Endothelial cell of umbilical vein (primary cell): ENCODE measurements at regions not wholly inside any gene's neighbourhood (a gene's known extent, or its start where the extent isn't known, plus 50 kb on each side); places are given as distances from the start of the nearest gene placed in this dataset.

Experiments used
- BruUV-seq: library from RNA; stranded (reverse); fragments of 400-500 nt; replicated peaks from 2 replicates; lab custom pipeline; 2021; lab: Mats Ljungman, UMichigan
- CTCF ChIA-PET: fragments of 300-600, 350-600 bp; sonication (Branson Sonifier 250); formaldehyde crosslinking; loops from one replicate; lab custom pipeline; 2021; ENCODE audit warnings: antibody characterized with exemption, inconsistent platforms; lab: Charles Lee
- POLR2A ChIA-PET: fragments of 300-600, 350-600 bp; sonication (Branson Sonifier 250); formaldehyde crosslinking; loops from one replicate; lab custom pipeline; 2021; ENCODE audit warnings: antibody characterized with exemption, inconsistent platforms; lab: Charles Lee
- DNase-seq: peaks from one replicate; pipeline ENCODE4 v3.0.0-alpha.2; 2011; ENCODE audit warnings: low read depth, low spot score
- FAIRE-seq: peaks from 2 replicates; lab custom pipeline; 2011; peaks lifted over from hg19 to GRCh38; lab: Jason Lieb, UNC
- H2AFZ ChIP-seq: 2 replicates; pipeline ENCODE4 v1.6.0; 2012; ENCODE audit warnings: low read depth, low read length, control low read depth, inconsistent platforms
- H3K27ac ChIP-seq: 2 replicates; pipeline ENCODE4 v1.5.1; 2011; ENCODE audit warnings: low read depth, mild to moderate bottlenecking, control low read depth, low read length, moderate library complexity; ENCODE audit not compliant: insufficient read depth
- H3K27me3 ChIP-seq, 2 experiments: 2 replicates each; pipeline versions ENCODE4 v1.6.0 to v1.6.1; 2011; ENCODE audit warnings: low read length in 2 of 2, mixed read lengths in 1 of 2; ENCODE audit not compliant: control insufficient read depth in 2 of 2, insufficient read depth in 2 of 2
- H3K36me3 ChIP-seq, 2 experiments: 2 replicates in 1 of 2; 3 replicates in 1 of 2; pipeline ENCODE4 v1.5.1; 2011; ENCODE audit warnings: low read length in 2 of 2, mild to moderate bottlenecking in 1 of 2, moderate library complexity in 1 of 2; ENCODE audit not compliant: control insufficient read depth in 2 of 2, insufficient read depth in 2 of 2; ENCODE audit errors: extremely low read depth in 1 of 2
- H3K4me1 ChIP-seq: 3 replicates; pipeline ENCODE4 v1.5.1; 2011; ENCODE audit warnings: mild to moderate bottlenecking, low read length; ENCODE audit not compliant: control insufficient read depth, insufficient read depth; ENCODE audit errors: extremely low read depth
- H3K4me2 ChIP-seq: 2 replicates; pipeline ENCODE4 v1.6.1; 2011; ENCODE audit warnings: low read length, control low read depth, mixed read lengths; ENCODE audit not compliant: insufficient read depth
- H3K4me3 ChIP-seq, 3 experiments: fragments of 200-600 bp in 1 of 3; sonication (generic), shearing (Covaris generic) in 1 of 3; replicated peaks in 1 of 3; 2 replicates each; pipeline ENCODE4 v1.5.1; 2011 to 2016; ENCODE audit warnings: control low read depth in 3 of 3, low read length in 3 of 3, mild to moderate bottlenecking in 2 of 3, inconsistent platforms in 1 of 3, low read depth in 1 of 3, moderate library complexity in 1 of 3; ENCODE audit not compliant: insufficient read depth in 1 of 3
- H3K79me2 ChIP-seq: 2 replicates; pipeline ENCODE4 v1.6.0; 2012; ENCODE audit warnings: low read length, inconsistent platforms; ENCODE audit not compliant: control insufficient read depth, insufficient read depth
- H3K9ac ChIP-seq: replicated peaks from 2 replicates; pipeline ENCODE3; 2011; ENCODE audit warnings: low read length, control low read depth; ENCODE audit not compliant: insufficient read depth; ENCODE audit errors: extremely low read depth
- H3K9me1 ChIP-seq: replicated peaks from 3 replicates; pipeline ENCODE4 v1.6.0; 2011; ENCODE audit warnings: mild to moderate bottlenecking, low read length; ENCODE audit not compliant: control insufficient read depth, insufficient read depth; ENCODE audit errors: extremely low read depth
- H3K9me3 ChIP-seq: replicated peaks from 2 replicates; pipeline ENCODE4 v1.5.1; 2012; ENCODE audit warnings: low read length, inconsistent platforms; ENCODE audit not compliant: control insufficient read depth, insufficient read depth
- H4K20me1 ChIP-seq: replicated peaks from 2 replicates; pipeline ENCODE3; 2011; ENCODE audit warnings: mild to moderate bottlenecking, low read length; ENCODE audit not compliant: control insufficient read depth, insufficient read depth; ENCODE audit errors: extremely low read depth
- CTCF ChIP-seq, 2 donors: IDR thresholded peaks; 1 replicate in 1 of 2; 2 replicates in 1 of 2; pipeline ENCODE4 v1.5.1; 2011; ENCODE audit warnings: low read length in 2 of 2, mild to moderate bottlenecking in 2 of 2, moderate library complexity in 2 of 2, control low read depth in 1 of 2, inconsistent platforms in 1 of 2, low read depth in 1 of 2; ENCODE audit not compliant: insufficient read depth in 1 of 2; ENCODE audit errors: extremely low read depth in 1 of 2
- EZH2 ChIP-seq: IDR thresholded peaks from 2 replicates; pipeline ENCODE4 v1.6.1; 2012; ENCODE audit warnings: borderline replicate concordance, low read depth, mild to moderate bottlenecking, moderate library complexity, low read length, inconsistent platforms; ENCODE audit not compliant: severe bottlenecking
- FOS ChIP-seq: IDR thresholded peaks from 2 replicates; pipeline ENCODE4 v1.6.1; 2011; ENCODE audit warnings: mild to moderate bottlenecking, low read length, moderate library complexity, borderline replicate concordance; ENCODE audit not compliant: insufficient read depth
- GATA2 ChIP-seq: IDR thresholded peaks from 2 replicates; pipeline ENCODE4 v1.7.0; 2011; ENCODE audit warnings: low read depth, mild to moderate bottlenecking, moderate library complexity, mixed read lengths, low read length; ENCODE audit not compliant: insufficient read length, insufficient read depth
- JUN ChIP-seq: IDR thresholded peaks from 2 replicates; pipeline ENCODE4 v1.6.1; 2011; ENCODE audit warnings: borderline replicate concordance, low read depth; ENCODE audit not compliant: insufficient read length, insufficient read depth
- MYC ChIP-seq: IDR thresholded peaks from one replicate; pipeline ENCODE4 v1.6.1; 2011; ENCODE audit warnings: mild to moderate bottlenecking, low read depth, low read length
- POLR2A ChIP-seq: IDR thresholded peaks from 2 replicates; pipeline ENCODE4 v1.6.1; 2012; ENCODE audit warnings: low read depth, mild to moderate bottlenecking, control low read depth, low read length
- POLR2AphosphoS5 ChIP-seq: IDR thresholded peaks from 2 replicates; pipeline ENCODE4 v1.6.1; 2012; ENCODE audit warnings: low read depth, mild to moderate bottlenecking, control low read depth, low read length, moderate library complexity; ENCODE audit not compliant: insufficient read depth
- dilution Hi-C: fragments of 300-500 bp; cut with MboI; formaldehyde crosslinking; loops from one replicate; pipeline ENCODE4 v1.15.0; 2019; ENCODE audit warnings: low sequenced_read_pairs; ENCODE audit not compliant: extremely low pct_ligation_motif_present
- intact Hi-C: fragments of 100-400 bp; cut with micrococcal nuclease; formaldehyde crosslinking; loops from one replicate; pipeline ENCODE4 v1.10.0; 2022
- TF ChIP-seq, protein P1 (sequence below): IDR thresholded peaks from 2 replicates; pipeline ENCODE4 v1.6.1; 2011; ENCODE audit not compliant: insufficient read depth, insufficient read length

DNA sequence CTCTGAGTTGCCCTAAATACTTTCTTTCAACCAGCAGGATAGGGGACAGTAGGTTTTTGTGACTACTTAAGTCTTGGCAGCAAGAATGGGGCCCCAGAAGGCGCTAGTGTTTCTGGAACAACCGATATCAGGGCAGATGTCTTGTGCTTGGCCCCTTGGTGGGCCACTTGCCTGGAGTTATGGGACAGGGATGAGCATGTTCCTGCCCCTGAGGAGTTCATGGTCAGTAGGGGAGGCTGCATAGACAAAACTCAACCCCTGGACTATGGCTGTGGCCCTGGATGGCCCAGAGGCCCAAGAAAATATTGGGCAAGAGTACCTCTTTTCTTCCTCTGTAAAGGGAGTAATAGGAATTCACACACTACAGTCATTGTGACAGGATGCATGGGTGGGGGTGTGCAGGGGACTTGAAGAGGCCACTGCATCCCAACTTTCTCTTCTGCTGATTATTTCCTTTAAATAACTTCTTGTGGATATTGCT, 57.7 kb upstream of the IGFBP3 start:
- Histone ChIP-seq H3K36me3 (no peaks in the 10 kb centered on the region), H3K9ac (peak overlapping the region; percentile 41), H3K9me3 (no peaks in the 10 kb centered on the region), H3K79me2 (no peaks in the 10 kb centered on the region), H3K4me3 (no peak overlapping the region), H2AFZ (peak overlapping the region; percentile 74), H3K27me3 (no peaks in the 10 kb centered on the region), H3K4me1 (peaks cover 12% of the 10 kb centered on the region), H3K27ac (peak overlapping the region; percentile 67), H3K4me2 (peak overlapping the region; percentile 61), H4K20me1 (no peaks in the 10 kb centered on the region), H3K9me1 (no peaks in the 10 kb centered on the region)
- DNase-seq (no peak), FAIRE-seq (peak; percentile 52)
- no TSS peak for BruUV-seq
- intact Hi-C loops: loop anchor here (5.0 kb wide), 1 partner anchor 1049 kb away; no protein-coding TSS in a partner anchor
- CTCF ChIA-PET: interaction anchor here (0.9 to 2.3 kb wide), 3 partner anchors 11 to 56 kb away, joined by 3 to 9 read pairs (median 3); no protein-coding TSS in a partner anchor
- POLR2A ChIA-PET: no interaction called here
- dilution Hi-C loops: no loop called here
- TF ChIP-seq EZH2: no peak
- no peak for TF ChIP-seq GATA2
- TF ChIP-seq FOS: no peak

DNA sequence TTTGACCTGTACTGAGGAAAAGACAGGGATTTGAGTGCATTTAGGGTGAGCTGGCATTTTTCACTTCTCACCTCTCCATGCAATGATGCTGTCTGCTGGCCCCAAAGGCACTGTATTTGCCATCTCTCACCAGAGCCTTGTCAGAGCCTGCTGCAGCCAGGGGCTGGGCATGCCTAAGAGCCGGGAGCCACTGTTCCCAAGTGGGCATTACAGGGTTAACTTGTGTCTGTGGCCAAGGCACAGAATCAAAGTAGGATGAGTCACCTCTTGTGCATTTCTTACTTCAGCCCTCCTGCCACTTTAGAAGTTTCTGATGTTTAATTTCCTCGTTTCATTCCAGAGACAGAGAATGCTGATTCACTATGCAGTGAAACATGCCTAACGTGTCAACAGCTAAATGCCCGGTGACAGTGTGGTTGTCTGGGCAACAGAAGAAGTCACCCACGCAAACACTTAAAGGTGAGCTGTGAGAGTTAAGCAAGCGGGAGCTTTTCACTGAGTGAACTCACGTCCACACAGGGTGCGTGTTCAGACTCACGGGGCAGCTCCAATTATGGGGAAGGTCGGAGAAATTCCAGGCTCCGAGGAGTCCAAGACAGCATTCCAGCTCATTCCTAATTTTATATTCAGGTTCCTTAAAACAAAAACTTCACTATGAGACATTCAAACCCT, 57.1 kb upstream of the IGFBP3 start:
- DNase-seq (peak; percentile 71), FAIRE-seq (peak; percentile 81)
- no peaks in the 10 kb centered on the region for H3K36me3 ChIP-seq
- peaks cover 12% of the 10 kb centered on the region for H3K4me1 ChIP-seq
- dilution Hi-C loops: no loop called here
- BruUV-seq: no TSS peak
- no peaks in the 10 kb centered on the region for H3K79me2 ChIP-seq
- peak overlapping the region; percentile 67 for H3K27ac ChIP-seq
- POLR2A ChIA-PET: no interaction called here
- peak overlapping the region; percentile 74 for H2AFZ ChIP-seq
- H3K4me3 ChIP-seq: peak overlapping the region in 1 of 3 experiments; percentile 40
- H3K9me1 ChIP-seq: no peaks in the 10 kb centered on the region
- H3K27me3 ChIP-seq: no peaks in the 10 kb centered on the region
- peak overlapping the region; percentile 41 for H3K9ac ChIP-seq
- no peaks in the 10 kb centered on the region for H3K9me3 ChIP-seq
- TF ChIP-seq MYC (no peak), POLR2A (no peak), GATA2 (no peak), EZH2 (no peak), POLR2AphosphoS5 (peak; percentile 23), CTCF (IDR thresholded peaks at IDR 0.05; ENCODE audit: extremely low read depth in 1 of 2, insufficient read depth in 1 of 2, low read depth in 1 of 2, low read length in 2 of 2) (no peak), FOS (peak; percentile 87), JUN (peak; percentile 78)
- TF ChIP-seq, protein P1, sequence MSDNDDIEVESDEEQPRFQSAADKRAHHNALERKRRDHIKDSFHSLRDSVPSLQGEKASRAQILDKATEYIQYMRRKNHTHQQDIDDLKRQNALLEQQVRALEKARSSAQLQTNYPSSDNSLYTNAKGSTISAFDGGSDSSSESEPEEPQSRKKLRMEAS: no peak
- intact Hi-C loops: loop anchor here (5.0 kb wide), 1 partner anchor 1049 kb away; no protein-coding TSS in a partner anchor
- CTCF ChIA-PET: interaction anchor here (0.6 to 2.3 kb wide), 4 partner anchors 12 to 60 kb away, joined by 3 to 9 read pairs (median 3); no protein-coding TSS in a partner anchor
- peak overlapping the region; percentile 61 for H3K4me2 ChIP-seq
- no peaks in the 10 kb centered on the region for H4K20me1 ChIP-seq
